Kidney capillary endothelial cell (primary cell): ENCODE measurements at regions not wholly inside any gene's neighbourhood (a gene's known extent, or its start where the extent isn't known, plus 50 kb on each side); places are given as distances from the start of the nearest gene placed in this dataset.
A peak's percentile ranks its signal among the peaks of the same experiment; 100 is the strongest.

Experiments
- DNase-seq: peaks from one replicate; pipeline ENCODE4 v3.0.0-alpha.2; 2018; ENCODE audit warnings: low spot score

DNA sequence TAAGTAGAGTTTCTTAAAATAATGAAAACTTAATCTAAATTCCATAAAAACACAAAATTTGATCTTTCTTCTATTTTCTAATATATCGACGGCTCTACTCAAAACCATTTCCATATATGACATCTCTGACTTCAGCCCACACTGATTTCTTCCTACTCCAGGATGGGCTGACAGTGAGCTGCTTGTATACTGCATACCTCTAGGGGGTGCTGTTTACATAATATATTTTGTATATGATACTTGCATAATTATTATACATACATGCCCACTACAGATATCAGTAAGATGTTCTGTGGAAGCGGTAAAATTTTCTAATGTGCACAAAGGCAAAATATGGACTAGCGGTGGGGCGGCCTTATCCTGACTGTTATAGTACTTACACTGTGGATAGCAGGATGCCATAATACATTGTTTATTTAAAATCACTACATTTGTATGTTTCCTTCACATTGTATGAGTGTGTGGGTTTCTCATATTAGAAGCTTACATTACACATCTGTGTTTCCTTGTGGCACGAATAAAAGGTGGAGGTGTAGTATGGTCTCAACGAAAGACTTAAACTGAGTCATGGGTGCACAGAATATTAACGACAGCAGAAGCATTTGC, 66.1 kb upstream of the NXPH2 start:
- DNase-seq = peak; percentile 10

DNA sequence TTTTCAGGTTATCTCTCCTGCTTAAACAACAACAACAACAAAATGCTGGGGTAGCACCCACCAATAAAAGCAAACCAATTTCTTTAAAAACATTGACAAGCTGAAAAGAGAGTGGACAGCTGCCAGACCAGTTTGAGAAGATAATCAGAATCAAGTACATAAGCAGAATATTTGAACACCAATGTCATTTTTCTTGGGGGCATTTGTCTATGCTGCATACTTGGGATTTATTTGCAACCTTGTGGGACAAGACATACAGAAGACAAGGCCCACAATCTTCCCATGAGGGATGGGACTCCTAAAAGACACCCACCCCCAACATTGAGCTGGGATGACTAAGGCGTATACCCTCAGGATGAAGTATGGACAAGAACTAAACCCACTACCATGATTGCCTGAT, 62.2 kb upstream of the NXPH2 start:
- no peak for DNase-seq

DNA sequence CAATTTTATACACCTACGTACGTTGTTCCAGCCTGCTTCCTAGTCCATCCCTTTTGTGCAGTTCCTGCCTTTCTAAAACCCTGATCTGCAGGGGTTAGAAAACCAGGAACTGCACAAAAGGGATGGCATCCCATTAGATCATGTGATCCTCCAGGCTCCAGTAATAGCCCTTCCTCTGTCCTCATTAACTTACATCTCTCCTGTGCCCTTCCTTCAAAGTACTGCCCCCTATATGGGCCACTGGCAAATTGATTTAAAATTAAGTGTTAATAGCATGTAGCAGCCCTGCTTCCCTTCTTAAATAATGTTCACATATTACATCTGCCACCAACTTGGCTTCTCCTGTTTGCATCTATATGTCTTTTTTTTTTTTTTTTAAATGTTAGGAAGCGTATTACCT, 61.3 kb upstream of the NXPH2 start:
- no peak for DNase-seq

DNA sequence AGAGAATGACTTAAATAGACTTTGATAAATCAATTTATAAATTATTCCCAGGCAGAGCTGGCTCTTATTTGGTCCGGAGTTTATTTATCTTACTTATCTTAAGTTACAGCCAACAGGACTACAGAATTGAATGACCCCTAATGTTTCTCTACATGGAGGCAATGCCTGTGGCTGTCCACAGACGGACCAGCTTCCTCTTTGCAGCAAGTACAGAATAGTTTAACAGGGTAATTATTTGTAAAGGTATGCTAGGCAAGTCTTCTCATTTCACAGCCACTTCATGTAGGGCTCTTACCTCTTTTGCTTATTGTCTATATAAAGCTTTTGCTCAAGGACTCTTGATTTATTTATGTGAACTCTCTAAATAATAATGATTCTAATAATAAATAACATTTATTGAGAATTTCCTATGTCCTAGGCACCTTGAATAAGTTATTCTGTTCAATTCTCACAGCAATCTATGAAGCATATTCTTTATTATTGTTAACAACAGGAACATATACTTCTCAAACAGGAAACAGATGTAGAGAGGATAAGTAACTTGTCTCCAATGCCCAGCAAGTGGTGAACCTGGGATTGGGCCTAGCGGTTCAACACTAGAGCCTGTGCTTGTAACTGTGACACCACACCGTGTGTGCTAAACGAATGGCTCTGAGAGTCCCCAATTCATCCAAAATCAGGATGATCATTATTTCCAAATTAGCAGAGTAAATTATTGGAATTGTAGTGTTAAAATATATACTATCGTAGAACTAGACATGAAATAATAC, 58.8 kb upstream of the NXPH2 start:
- DNase-seq = no peak

DNA sequence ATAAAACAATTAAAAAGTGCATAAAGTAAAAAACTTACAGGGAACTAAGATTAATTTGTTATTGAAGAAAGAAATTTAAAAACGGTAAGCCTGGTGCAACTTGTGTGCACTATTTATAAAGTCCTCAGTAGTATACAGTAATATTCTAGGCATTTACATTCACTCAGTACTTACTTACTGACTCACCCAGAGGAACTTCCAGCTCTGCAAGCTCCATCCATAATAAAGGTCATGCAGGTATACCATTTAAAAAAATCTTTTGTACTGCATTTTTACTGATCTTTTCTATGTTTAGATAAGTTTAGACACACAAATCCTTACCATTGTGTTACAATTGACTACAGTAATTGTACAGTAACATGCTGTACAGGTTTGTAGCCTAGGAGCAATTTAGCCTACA, 51.5 kb upstream of the NXPH2 start:
- DNase-seq = no peak

DNA sequence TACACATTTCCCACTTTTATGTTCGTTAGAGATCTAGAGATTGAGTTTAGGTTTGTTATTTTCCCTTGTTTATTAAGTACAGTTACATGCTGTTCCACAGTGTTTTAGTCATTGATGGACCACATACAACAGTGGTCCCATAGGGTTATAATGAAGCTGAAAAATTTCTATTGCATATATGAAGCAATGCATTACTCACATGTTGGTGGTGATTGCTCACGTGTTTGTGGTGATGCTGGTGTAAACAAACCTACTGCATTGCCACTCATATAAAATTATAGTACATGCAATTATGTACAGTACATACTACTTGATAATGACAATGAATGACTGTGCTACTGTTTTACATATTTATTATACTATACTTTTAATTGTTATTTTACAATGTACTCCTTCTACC, 51.0 kb upstream of the NXPH2 start:
- DNase-seq = no peak

DNA sequence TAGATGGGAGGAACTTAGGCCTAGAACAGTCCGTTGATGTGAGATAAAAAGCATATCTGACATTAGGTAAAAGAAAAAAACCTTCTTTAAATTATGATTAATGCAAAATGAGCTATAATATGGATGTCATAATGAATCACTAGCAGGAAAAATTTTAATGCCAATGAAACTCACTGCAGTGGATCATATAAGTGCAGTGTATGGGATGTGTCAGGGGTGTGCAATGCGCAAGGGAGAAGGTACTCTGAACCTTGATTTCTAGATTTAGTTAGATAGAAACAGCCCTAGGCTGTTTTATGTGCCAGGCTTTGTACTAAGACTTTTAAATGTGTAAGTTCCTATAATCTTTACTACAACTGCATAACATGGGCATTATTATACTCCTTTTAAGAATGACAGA, 50.4 kb upstream of the NXPH2 start:
- no peak for DNase-seq
